Neural progenitor cell (in vitro differentiated cells): ENCODE measurements at regions not wholly inside any gene's neighbourhood (a gene's known extent, or its start where the extent isn't known, plus 50 kb on each side); places are given as distances from the start of the nearest gene placed in this dataset.

Experiments
- DNase-seq: peaks from one replicate; pipeline ENCODE4 v3.0.0-alpha.2; 2016; ENCODE audit warnings: low spot score
- H2AFZ ChIP-seq: fragments of 200-600 bp; sonication (generic); replicated peaks from 2 replicates; pipeline ENCODE4 v1.6.1; 2016; ENCODE audit warnings: antibody characterized with exemption
- H3F3A ChIP-seq: fragments of 200-600 bp; sonication (generic); 2 replicates; pipeline ENCODE4 v1.6.1; 2016; ENCODE audit warnings: antibody characterized with exemption, low read depth
- H3K27ac ChIP-seq: fragments of 200-600 bp; sonication (generic); 2 replicates; pipeline ENCODE4 v1.5.1; 2016; ENCODE audit warnings: mild to moderate bottlenecking
- H3K27me3 ChIP-seq: fragments of 200-600 bp; sonication (generic); 2 replicates; pipeline ENCODE4 v1.6.1; 2016; ENCODE audit warnings: mild to moderate bottlenecking, moderate library complexity
- H3K36me3 ChIP-seq: fragments of 200-600 bp; sonication (generic); 2 replicates; pipeline ENCODE4 v1.5.1; 2016
- H3K4me1 ChIP-seq: fragments of 200-600 bp; sonication (generic); 2 replicates; pipeline ENCODE4 v1.6.1; 2016; ENCODE audit warnings: mixed run types
- H3K4me2 ChIP-seq: fragments of 200-600 bp; sonication (generic); 2 replicates; pipeline ENCODE4 v1.6.1; 2016
- H3K4me3 ChIP-seq: fragments of 200-600 bp; sonication (generic); 2 replicates; pipeline ENCODE4 v1.5.1; 2016
- H3K79me2 ChIP-seq: fragments of 200-600 bp; sonication (generic); 2 replicates; pipeline ENCODE4 v1.6.1; 2016; ENCODE audit warnings: low read depth
- H3K9ac ChIP-seq: fragments of 200-600 bp; sonication (generic); 2 replicates; pipeline ENCODE4 v1.6.1; 2016
- H3K9me3 ChIP-seq: fragments of 200-600 bp; sonication (generic); 2 replicates; pipeline ENCODE4 v1.5.1; 2016; ENCODE audit warnings: low read depth
- H4K20me1 ChIP-seq: fragments of 200-600 bp; sonication (generic); 2 replicates; pipeline ENCODE4 v1.6.1; 2016; ENCODE audit warnings: low read depth
- H3K27ac Mint-ChIP-seq: 3 replicates; pipeline ENCODE4 v1.8.0; 2021; ENCODE audit warnings: mixed read lengths
- H3K27me3 Mint-ChIP-seq: 2 replicates; pipeline ENCODE4 v1.8.0; 2022; ENCODE audit warnings: low read depth, mild to moderate bottlenecking, inconsistent platforms, moderate library complexity, mixed read lengths; ENCODE audit not compliant: insufficient read depth
- H3K36me3 Mint-ChIP-seq: 3 replicates; pipeline ENCODE4 v1.8.0; 2021; ENCODE audit warnings: mixed read lengths
- H3K4me1 Mint-ChIP-seq: 3 replicates; pipeline ENCODE4 v1.8.0; 2021; ENCODE audit warnings: mixed read lengths
- H3K4me3 Mint-ChIP-seq: 3 replicates; pipeline ENCODE4 v1.8.0; 2021; ENCODE audit warnings: mild to moderate bottlenecking, moderate library complexity, mixed read lengths
- H3K9me3 Mint-ChIP-seq: 3 replicates; pipeline ENCODE4 v1.8.0; 2020; ENCODE audit warnings: mixed read lengths
- EZH2 ChIP-seq: fragments of 200-600 bp; sonication (generic); IDR thresholded peaks from 2 replicates; pipeline ENCODE4 v1.6.1; 2017; ENCODE audit warnings: antibody characterized with exemption, mild to moderate bottlenecking, moderate library complexity
- EZH2phosphoT487 ChIP-seq: fragments of 200-600 bp; sonication (generic); IDR thresholded peaks from 2 replicates; pipeline ENCODE4 v1.6.1; 2017; ENCODE audit warnings: antibody characterized with exemption
- TF ChIP-seq, protein P1 (sequence below): fragments of 200-600 bp; sonication (generic); IDR thresholded peaks from 2 replicates; pipeline ENCODE4 v1.5.1; 2017; ENCODE audit warnings: antibody characterized with exemption, mild to moderate bottlenecking

DNA sequence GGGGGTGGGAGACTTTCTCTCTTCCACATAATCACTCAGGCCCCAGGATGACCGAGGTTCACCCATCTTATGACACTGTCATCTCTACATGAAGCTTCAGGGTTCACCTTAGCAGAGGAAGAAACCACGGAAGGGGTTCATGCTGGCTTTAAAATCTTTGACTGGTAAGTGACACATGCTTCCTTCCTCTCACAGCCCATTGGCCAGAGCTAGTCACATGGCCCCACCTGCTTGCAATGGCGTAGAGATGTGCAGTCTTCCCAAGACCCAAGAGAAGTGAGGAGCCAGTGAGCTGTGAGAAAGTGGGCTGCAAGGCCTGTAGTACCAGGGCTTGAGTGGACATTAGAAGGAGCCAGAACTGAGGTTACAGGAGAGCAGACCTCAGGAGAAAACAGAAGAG, 180.3 kb downstream of the AXIN2 start:
- H3K27me3 ChIP-seq: no peaks in the 10 kb centered on the region
- H3K36me3 ChIP-seq: no peaks in the 10 kb centered on the region
- no peak overlapping the region for H3K27ac ChIP-seq
- no peaks in the 10 kb centered on the region for H3K79me2 ChIP-seq
- Mint-ChIP-seq H3K4me1 (peaks cover 20% of the 10 kb centered on the region), H3K4me3 (no peak overlapping the region), H3K27me3 (peaks cover 4% of the 10 kb centered on the region), H3K9me3 (peaks cover 11% of the 10 kb centered on the region), H3K36me3 (no peaks in the 10 kb centered on the region), H3K27ac (no peak overlapping the region)
- H3K9ac ChIP-seq: no peak overlapping the region
- H3K9me3 ChIP-seq: no peaks in the 10 kb centered on the region
- H3K4me1 ChIP-seq: no peaks in the 10 kb centered on the region
- TF ChIP-seq EZH2phosphoT487: no peak
- TF ChIP-seq EZH2: no peak
- TF ChIP-seq, protein P1, sequence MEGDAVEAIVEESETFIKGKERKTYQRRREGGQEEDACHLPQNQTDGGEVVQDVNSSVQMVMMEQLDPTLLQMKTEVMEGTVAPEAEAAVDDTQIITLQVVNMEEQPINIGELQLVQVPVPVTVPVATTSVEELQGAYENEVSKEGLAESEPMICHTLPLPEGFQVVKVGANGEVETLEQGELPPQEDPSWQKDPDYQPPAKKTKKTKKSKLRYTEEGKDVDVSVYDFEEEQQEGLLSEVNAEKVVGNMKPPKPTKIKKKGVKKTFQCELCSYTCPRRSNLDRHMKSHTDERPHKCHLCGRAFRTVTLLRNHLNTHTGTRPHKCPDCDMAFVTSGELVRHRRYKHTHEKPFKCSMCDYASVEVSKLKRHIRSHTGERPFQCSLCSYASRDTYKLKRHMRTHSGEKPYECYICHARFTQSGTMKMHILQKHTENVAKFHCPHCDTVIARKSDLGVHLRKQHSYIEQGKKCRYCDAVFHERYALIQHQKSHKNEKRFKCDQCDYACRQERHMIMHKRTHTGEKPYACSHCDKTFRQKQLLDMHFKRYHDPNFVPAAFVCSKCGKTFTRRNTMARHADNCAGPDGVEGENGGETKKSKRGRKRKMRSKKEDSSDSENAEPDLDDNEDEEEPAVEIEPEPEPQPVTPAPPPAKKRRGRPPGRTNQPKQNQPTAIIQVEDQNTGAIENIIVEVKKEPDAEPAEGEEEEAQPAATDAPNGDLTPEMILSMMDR: no peak
- no peak overlapping the region for H3K4me2 ChIP-seq
- no peak for DNase-seq
- H2AFZ ChIP-seq: no peak overlapping the region
- H3F3A ChIP-seq: no peaks in the 10 kb centered on the region
- no peak overlapping the region for H3K4me3 ChIP-seq
- H4K20me1 ChIP-seq: no peaks in the 10 kb centered on the region

DNA sequence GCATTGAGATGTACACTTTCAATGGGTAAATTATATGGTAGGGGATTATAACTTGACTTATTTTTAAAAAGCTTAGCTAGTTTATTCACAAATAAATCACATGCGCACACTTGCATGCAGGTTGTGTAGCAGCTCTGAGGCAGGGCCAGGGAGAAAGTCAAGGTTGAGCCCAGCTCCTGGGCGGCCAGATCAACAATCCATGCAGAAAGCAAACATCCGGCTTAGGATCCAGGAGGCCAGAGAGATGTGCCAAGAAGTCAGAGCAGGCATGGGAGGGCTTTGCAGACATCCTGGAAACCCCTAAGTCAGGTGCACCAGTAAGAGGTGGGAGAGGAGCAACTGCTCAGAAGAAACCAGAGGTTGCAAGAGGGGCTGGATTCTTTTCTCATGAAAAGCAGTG, 186.5 kb downstream of the AXIN2 start:
- Histone ChIP-seq H3F3A (no peaks in the 10 kb centered on the region), H3K9me3 (no peaks in the 10 kb centered on the region), H3K27me3 (no peaks in the 10 kb centered on the region), H3K4me3 (no peak overlapping the region), H4K20me1 (no peaks in the 10 kb centered on the region), H3K79me2 (no peaks in the 10 kb centered on the region), H3K4me2 (no peak overlapping the region), H3K36me3 (no peaks in the 10 kb centered on the region), H3K27ac (no peak overlapping the region), H2AFZ (no peak overlapping the region), H3K9ac (no peak overlapping the region), H3K4me1 (no peaks in the 10 kb centered on the region)
- H3K4me1 Mint-ChIP-seq: peaks cover 43% of the 10 kb centered on the region
- no peak overlapping the region for H3K4me3 Mint-ChIP-seq
- no peak overlapping the region for H3K27ac Mint-ChIP-seq
- H3K9me3 Mint-ChIP-seq: peaks cover 14% of the 10 kb centered on the region
- no peaks in the 10 kb centered on the region for H3K36me3 Mint-ChIP-seq
- H3K27me3 Mint-ChIP-seq: peaks cover 6% of the 10 kb centered on the region
- TF ChIP-seq EZH2 (no peak), EZH2phosphoT487 (no peak)
- TF ChIP-seq, protein P1: no peak
- no peak for DNase-seq

DNA sequence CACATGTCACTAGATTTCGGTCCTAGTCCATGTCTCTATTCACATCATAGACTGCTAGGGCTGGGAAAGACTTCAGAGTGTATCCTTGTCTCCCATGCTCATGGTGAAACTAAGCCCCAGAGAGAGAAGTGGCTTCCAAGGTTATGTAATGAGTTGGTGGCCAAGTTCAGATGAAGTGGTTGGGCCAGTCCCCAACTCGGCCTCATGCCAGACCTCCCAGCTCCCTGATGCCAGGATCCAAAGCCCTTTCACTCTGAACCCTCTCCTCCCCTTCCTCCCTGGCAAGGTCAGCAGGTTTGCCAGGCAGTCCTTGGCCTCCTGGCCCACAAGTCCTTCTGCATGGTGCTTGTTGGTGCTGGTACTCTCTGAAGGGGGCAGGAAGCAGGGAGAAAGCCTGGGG, 189.7 kb downstream of the AXIN2 start:
- Histone ChIP-seq H3K36me3 (no peaks in the 10 kb centered on the region), H3K27ac (no peak overlapping the region), H3K4me1 (no peaks in the 10 kb centered on the region), H3K4me2 (no peak overlapping the region), H3K27me3 (no peaks in the 10 kb centered on the region), H3K4me3 (no peak overlapping the region), H2AFZ (no peak overlapping the region), H3K9me3 (no peaks in the 10 kb centered on the region), H3K9ac (no peak overlapping the region), H4K20me1 (no peaks in the 10 kb centered on the region), H3K79me2 (no peaks in the 10 kb centered on the region), H3F3A (no peaks in the 10 kb centered on the region)
- H3K4me1 Mint-ChIP-seq: peaks cover 27% of the 10 kb centered on the region
- peaks cover 12% of the 10 kb centered on the region for H3K27me3 Mint-ChIP-seq
- H3K4me3 Mint-ChIP-seq: no peak overlapping the region
- TF ChIP-seq, protein P1: no peak
- TF ChIP-seq EZH2: no peak
- no peak for TF ChIP-seq EZH2phosphoT487
- H3K27ac Mint-ChIP-seq: no peak overlapping the region
- H3K9me3 Mint-ChIP-seq: peaks cover 17% of the 10 kb centered on the region
- DNase-seq: no peak
- H3K36me3 Mint-ChIP-seq: no peaks in the 10 kb centered on the region
